ENCODE measurements at regions not wholly inside any gene's neighbourhood (a gene's known extent, or its start where the extent isn't known, plus 50 kb on each side); places are given as distances from the start of the nearest gene placed in this dataset.

DNA sequence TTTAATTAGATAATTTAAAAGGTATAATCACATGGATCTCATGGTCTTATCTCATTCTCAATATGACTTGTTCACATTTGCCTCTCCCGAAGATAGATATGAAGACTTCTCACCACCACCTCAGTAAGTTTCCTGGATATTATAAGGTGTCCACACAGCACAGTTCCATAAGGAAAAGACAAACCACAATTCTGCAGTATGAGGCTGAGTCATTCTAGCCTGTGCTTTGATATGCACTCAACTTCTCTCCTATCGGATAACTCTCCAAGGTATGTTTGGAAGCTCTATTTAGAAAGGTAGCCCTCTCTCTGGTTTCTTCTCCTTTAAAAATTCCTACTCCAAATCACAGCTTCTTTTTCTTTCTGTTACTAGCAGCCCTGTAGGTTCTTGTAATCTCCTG lies 612.8 kb downstream of the ZPLD1 start:
- no peak overlapping the region for H3K4me3 ChIP-seq (ENCODE audit: low read depth, low read length)
- no peak for TF ChIP-seq CTCF (IDR thresholded peaks at IDR 0.05; ENCODE audit: control insufficient read depth, extremely low read depth, insufficient read depth)
- no peak for DNase-seq (ENCODE audit: low read depth)

- no peak overlapping the region for H3K4me3 ChIP-seq (ENCODE audit: low read depth, low read length)
- no peak for DNase-seq (ENCODE audit: low read depth)
Measured at GRCh38 chr3:103048068-103048722, 613.4 kb downstream of the ZPLD1 start.

GRCh38 chr3:103052236-103052830 lies 617.5 kb downstream of the ZPLD1 start:
- DNase-seq (ENCODE audit: low read depth): peak; percentile 63
- TF ChIP-seq CTCF (IDR thresholded peaks at IDR 0.05; ENCODE audit: control insufficient read depth, extremely low read depth, insufficient read depth): no peak

More at GRCh38 chr3:103048068-103048722, 613.4 kb downstream of the ZPLD1 start:
- TF ChIP-seq CTCF (IDR thresholded peaks at IDR 0.05; ENCODE audit: control insufficient read depth, extremely low read depth, insufficient read depth): no peak

DNA sequence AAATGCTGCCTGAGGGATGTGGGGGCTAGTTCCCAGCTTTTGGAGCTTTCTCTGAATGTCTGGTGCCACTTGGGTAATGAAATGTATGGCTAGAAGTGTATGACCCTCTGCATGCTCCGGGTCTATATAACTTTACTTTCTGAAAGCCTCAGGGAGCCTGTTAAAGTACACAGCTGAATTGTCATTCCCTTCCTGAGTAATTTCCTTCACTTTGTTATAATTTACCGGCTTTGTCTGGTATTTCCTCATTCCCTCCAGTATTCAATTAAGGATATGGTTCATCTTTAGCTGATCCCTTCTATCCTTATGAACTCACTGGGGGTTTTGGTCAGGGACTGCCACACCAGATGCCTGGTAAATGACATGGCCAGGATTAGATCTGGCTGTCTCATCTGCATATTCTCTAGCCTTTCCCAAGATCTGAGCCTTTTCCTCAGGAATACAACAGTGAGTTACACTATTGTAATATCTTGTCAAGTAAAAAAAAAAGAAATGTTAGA lies 620.3 kb downstream of the ZPLD1 start:
- no peak for DNase-seq (ENCODE audit: low read depth)
- no peak overlapping the region for H3K4me3 ChIP-seq (ENCODE audit: low read depth, low read length)
- no peak for TF ChIP-seq CTCF (IDR thresholded peaks at IDR 0.05; ENCODE audit: control insufficient read depth, extremely low read depth, insufficient read depth)

More at GRCh38 chr3:103052236-103052830, 617.5 kb downstream of the ZPLD1 start:
- no peak overlapping the region for H3K4me3 ChIP-seq (ENCODE audit: low read depth, low read length)

DNA sequence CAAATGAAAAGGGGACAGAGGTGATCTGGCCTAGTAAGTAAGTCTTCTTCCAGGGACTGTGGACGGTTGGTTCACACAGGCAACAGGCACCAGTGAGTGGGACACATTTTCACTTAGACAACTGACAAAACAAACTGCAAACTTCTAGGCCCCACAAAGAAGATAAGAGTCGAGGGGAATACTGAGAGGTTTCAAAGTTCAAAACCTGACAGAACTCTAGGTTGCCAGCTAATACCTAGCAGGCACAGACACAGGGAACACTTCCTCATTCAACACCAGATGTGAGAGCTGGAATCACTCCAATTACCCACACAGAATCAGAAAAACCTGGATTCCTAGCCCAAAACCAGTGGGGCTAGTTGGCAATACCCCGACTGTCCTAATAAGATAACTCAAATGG lies 621.7 kb downstream of the ZPLD1 start:
- no peak overlapping the region for H3K4me3 ChIP-seq (ENCODE audit: low read depth, low read length)
- no peak for TF ChIP-seq CTCF (IDR thresholded peaks at IDR 0.05; ENCODE audit: control insufficient read depth, extremely low read depth, insufficient read depth)
- DNase-seq (ENCODE audit: low read depth): no peak

GRCh38 chr3:103057003-103057402 lies 622.2 kb downstream of the ZPLD1 start:
- DNase-seq (ENCODE audit: low read depth): no peak
- TF ChIP-seq CTCF (IDR thresholded peaks at IDR 0.05; ENCODE audit: control insufficient read depth, extremely low read depth, insufficient read depth): no peak
- H3K4me3 ChIP-seq (ENCODE audit: low read depth, low read length): no peak overlapping the region
